ENCODE measurements at regions not wholly inside any gene's neighbourhood (a gene's known extent, or its start where the extent isn't known, plus 50 kb on each side); places are given as distances from the start of the nearest gene placed in this dataset.

DNA sequence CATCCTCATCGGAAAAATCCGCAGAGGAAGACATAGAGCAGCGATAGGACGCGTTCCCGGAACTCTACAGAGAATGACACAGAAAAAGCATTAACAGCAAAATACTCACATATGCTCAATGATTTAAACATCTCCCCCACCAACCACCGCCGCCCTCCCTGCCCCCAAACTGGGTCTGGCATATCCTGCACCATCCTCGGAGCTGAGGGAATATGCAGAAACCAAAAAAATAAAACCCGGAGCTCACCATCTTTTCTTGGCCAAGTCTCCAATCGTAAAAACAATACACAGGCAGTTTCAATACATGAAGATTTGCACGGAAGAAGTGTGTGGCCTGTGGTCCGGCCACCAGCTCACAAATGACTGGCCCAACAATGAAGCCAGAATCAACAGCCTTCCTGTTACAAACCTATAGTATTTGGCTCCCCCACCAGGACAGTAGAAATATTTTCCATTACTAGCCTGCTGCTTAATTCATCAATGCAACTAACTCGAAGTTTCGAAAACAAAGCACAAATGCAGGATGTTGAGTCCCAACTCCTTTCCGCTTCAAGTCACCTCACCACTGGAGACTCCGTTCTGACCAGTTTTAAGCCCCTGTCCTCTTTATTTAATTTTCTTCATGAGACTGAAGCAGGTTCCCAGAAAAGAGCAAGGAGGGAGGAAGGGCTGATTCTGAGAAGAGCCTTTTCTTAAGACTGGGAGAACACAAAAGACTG is 103.2 kb upstream of the BEND6 start:
- H3K27ac Mint-ChIP-seq = peak overlapping the region in 3 of 7 donors; percentile 7 to 61 (median 17)
- no peaks in the 10 kb centered on the region for H3K27me3 ChIP-seq (ENCODE audit: control insufficient read depth in 2 of 2, insufficient read depth in 2 of 2, low read length in 2 of 2)
- peaks cover 0 to 2% (median 0%) of the 10 kb centered on the region in 7 donors for H3K9me3 Mint-ChIP-seq
- H3K79me2 ChIP-seq (ENCODE audit: insufficient read depth, low read length) = no peaks in the 10 kb centered on the region
- no peaks in the 10 kb centered on the region for H3K36me3 Mint-ChIP-seq
- H3K4me1 ChIP-seq (ENCODE audit: control insufficient read depth in 1 of 2, insufficient read depth in 2 of 2, low read length in 2 of 2) = peaks cover 14 to 16% of the 10 kb centered on the region in 2 donors
- DNase-seq = peak; percentile 38 to 64 (median 57)
- peak overlapping the region; percentile 80 for H3K4me2 ChIP-seq (replicated peaks; ENCODE audit: extremely low read depth, low read length, poor library complexity, severe bottlenecking)
- no peaks in the 10 kb centered on the region for H3K36me3 ChIP-seq (replicated peaks in 1 of 2; ENCODE audit: control insufficient read depth in 1 of 2, insufficient read depth in 2 of 2, low read length in 2 of 2)
- H3K4me3 Mint-ChIP-seq = peak overlapping the region; percentile 84 to 95
- H4K20me1 ChIP-seq (ENCODE audit: insufficient read depth, low read length) = no peaks in the 10 kb centered on the region
- H3K27ac ChIP-seq (ENCODE audit: low read depth in 1 of 2, low read length in 2 of 2) = no peak overlapping the region
- H3K27me3 Mint-ChIP-seq (ENCODE audit: low read depth in 3 of 3) = peaks cover 7 to 11% (median 7%) of the 10 kb centered on the region in 3 donors
- TF ChIP-seq, protein P1, sequence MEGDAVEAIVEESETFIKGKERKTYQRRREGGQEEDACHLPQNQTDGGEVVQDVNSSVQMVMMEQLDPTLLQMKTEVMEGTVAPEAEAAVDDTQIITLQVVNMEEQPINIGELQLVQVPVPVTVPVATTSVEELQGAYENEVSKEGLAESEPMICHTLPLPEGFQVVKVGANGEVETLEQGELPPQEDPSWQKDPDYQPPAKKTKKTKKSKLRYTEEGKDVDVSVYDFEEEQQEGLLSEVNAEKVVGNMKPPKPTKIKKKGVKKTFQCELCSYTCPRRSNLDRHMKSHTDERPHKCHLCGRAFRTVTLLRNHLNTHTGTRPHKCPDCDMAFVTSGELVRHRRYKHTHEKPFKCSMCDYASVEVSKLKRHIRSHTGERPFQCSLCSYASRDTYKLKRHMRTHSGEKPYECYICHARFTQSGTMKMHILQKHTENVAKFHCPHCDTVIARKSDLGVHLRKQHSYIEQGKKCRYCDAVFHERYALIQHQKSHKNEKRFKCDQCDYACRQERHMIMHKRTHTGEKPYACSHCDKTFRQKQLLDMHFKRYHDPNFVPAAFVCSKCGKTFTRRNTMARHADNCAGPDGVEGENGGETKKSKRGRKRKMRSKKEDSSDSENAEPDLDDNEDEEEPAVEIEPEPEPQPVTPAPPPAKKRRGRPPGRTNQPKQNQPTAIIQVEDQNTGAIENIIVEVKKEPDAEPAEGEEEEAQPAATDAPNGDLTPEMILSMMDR (IDR thresholded peaks at IDR 0.05) = peak; percentile 75
- intact Hi-C loops (cut with micrococcal nuclease) = loop anchor here in 1 of 2 donors (5.0 kb wide), 1 partner anchor 214 kb away; no protein-coding TSS in a partner anchor
- no peaks in the 10 kb centered on the region for H3K9me3 ChIP-seq (replicated peaks in 1 of 2; ENCODE audit: control insufficient read depth in 1 of 2, insufficient read depth in 1 of 2, low read length in 2 of 2)
- peaks cover 30% of the 10 kb centered on the region for H3K4me1 Mint-ChIP-seq
- H2AFZ ChIP-seq (ENCODE audit: insufficient read depth, low read depth, low read length, poor library complexity, severe bottlenecking) = peak overlapping the region; percentile 77
- under 1% methylated on average over 14 of the region's 17 CpGs for WGBS (ENCODE audit: insufficient coverage)
- peak overlapping the region; percentile 16 for H3K9ac ChIP-seq (ENCODE audit: insufficient read depth, low read length, poor library complexity, severe bottlenecking)
- H3K4me3 ChIP-seq (replicated peaks in 1 of 3; ENCODE audit: low read depth in 2 of 3, low read length in 3 of 3) = peak overlapping the region; percentile 27 to 70 (median 49)

DNA sequence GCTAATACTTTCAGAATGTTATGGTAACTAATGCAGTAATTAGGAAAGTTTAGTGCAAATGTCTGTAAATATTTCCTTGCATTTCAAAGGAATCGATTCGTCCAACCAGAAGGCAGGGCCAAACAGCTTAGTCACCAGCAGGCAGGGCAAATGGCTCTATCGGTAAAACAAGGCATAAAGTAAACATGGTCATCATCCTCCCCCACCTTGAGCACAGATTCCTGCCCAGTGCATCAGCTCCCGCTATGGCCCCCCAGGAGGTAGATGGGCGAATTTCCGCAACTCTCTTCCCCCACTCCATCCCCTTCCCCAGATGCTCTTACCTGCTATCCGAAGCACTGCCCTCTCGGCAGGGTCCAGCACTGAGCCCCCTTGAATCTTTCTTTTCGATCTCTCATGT is 103.8 kb upstream of the BEND6 start:
- Mint-ChIP-seq H3K27me3 (ENCODE audit: low read depth in 3 of 3) (peaks cover 7 to 11% (median 7%) of the 10 kb centered on the region in 3 donors), H3K4me3 (peak overlapping the region; percentile 84 to 95), H3K36me3 (no peaks in the 10 kb centered on the region), H3K9me3 (peaks cover 0 to 2% (median 0%) of the 10 kb centered on the region in 7 donors), H3K27ac (peak overlapping the region in 2 of 7 donors; percentile 1 to 17), H3K4me1 (peaks cover 25% of the 10 kb centered on the region)
- H3K79me2 ChIP-seq (ENCODE audit: insufficient read depth, low read length) = no peaks in the 10 kb centered on the region
- peak overlapping the region; percentile 16 for H3K9ac ChIP-seq (ENCODE audit: insufficient read depth, low read length, poor library complexity, severe bottlenecking)
- peaks cover 14 to 16% of the 10 kb centered on the region in 2 donors for H3K4me1 ChIP-seq (ENCODE audit: control insufficient read depth in 1 of 2, insufficient read depth in 2 of 2, low read length in 2 of 2)
- H3K27ac ChIP-seq (ENCODE audit: low read depth in 1 of 2, low read length in 2 of 2) = no peak overlapping the region
- DNase-seq = no peak
- H3K9me3 ChIP-seq (replicated peaks in 1 of 2; ENCODE audit: control insufficient read depth in 1 of 2, insufficient read depth in 1 of 2, low read length in 2 of 2) = no peaks in the 10 kb centered on the region
- H2AFZ ChIP-seq (ENCODE audit: insufficient read depth, low read depth, low read length, poor library complexity, severe bottlenecking) = peak overlapping the region; percentile 77
- H3K27me3 ChIP-seq (ENCODE audit: control insufficient read depth in 2 of 2, insufficient read depth in 2 of 2, low read length in 2 of 2) = no peaks in the 10 kb centered on the region
- peak overlapping the region; percentile 80 for H3K4me2 ChIP-seq (replicated peaks; ENCODE audit: extremely low read depth, low read length, poor library complexity, severe bottlenecking)
- peak overlapping the region; percentile 27 to 70 (median 49) for H3K4me3 ChIP-seq (replicated peaks in 1 of 3; ENCODE audit: low read depth in 2 of 3, low read length in 3 of 3)
- no peaks in the 10 kb centered on the region for H3K36me3 ChIP-seq (replicated peaks in 1 of 2; ENCODE audit: control insufficient read depth in 1 of 2, insufficient read depth in 2 of 2, low read length in 2 of 2)
- WGBS (ENCODE audit: insufficient coverage) = 0% methylated on average over 9 of the region's 9 CpGs
- no peaks in the 10 kb centered on the region for H4K20me1 ChIP-seq (ENCODE audit: insufficient read depth, low read length)
- TF ChIP-seq, protein P1 (IDR thresholded peaks at IDR 0.05) = no peak
- intact Hi-C loops (cut with micrococcal nuclease) = loop anchor here in 1 of 2 donors (5.0 kb wide), 1 partner anchor 214 kb away; no protein-coding TSS in a partner anchor
